SK-N-SH (cell line): ENCODE measurements at regions not wholly inside any gene's neighbourhood (a gene's known extent, or its start where the extent isn't known, plus 50 kb on each side); places are given as distances from the start of the nearest gene placed in this dataset.

ENCODE experiments used
- CTCF ChIA-PET: fragments of 300-600, 350-600 bp; formaldehyde crosslinking; extraction: SDS; loops from one replicate; lab custom pipeline; 2021; lab: Yijun Ruan, JAX
- POLR2A ChIA-PET: fragments of 350-600 bp; sonication (Branson Sonifier 250); formaldehyde crosslinking; extraction: SDS; loops from one replicate; lab custom pipeline; 2020; ENCODE audit warnings: antibody characterized with exemption, inconsistent platforms; lab: Yijun Ruan, JAX
- DNase-seq: peaks from one replicate; pipeline ENCODE4 v3.0.0; 2012
- H2AFZ ChIP-seq: fragments of 200-600 bp; sonication (generic); 2 replicates; pipeline ENCODE4 v1.8.1; 2016; ENCODE audit warnings: antibody characterized with exemption, mild to moderate bottlenecking, low read depth
- H3F3A ChIP-seq: fragments of 200-600 bp; sonication (generic); replicated peaks from 2 replicates; pipeline ENCODE3; 2016; ENCODE audit warnings: antibody characterized with exemption, mild to moderate bottlenecking; ENCODE audit not compliant: insufficient read depth
- H3K27ac ChIP-seq, 2 experiments: fragments of 200-500 bp in 1 of 2; fragments of 200-600 bp in 1 of 2; sonication (Bioruptor generic) in 1 of 2; sonication (generic), shearing (Covaris generic) in 1 of 2; 2 replicates each; pipeline versions ENCODE4 v1.5.1 to v1.6.1; 2014 to 2016; ENCODE audit warnings: low read depth in 2 of 2, inconsistent platforms in 1 of 2, low read length in 1 of 2, mild to moderate bottlenecking in 1 of 2, mixed read lengths in 1 of 2
- H3K27me3 ChIP-seq: fragments of 200-600 bp; sonication (generic), shearing (Covaris generic); 2 replicates; pipeline ENCODE4 v1.6.1; 2016; ENCODE audit warnings: mixed run types; ENCODE audit not compliant: insufficient read depth
- H3K36me3 ChIP-seq, 2 experiments: fragments of 200-500 bp in 1 of 2; fragments of 200-600 bp in 1 of 2; sonication (Bioruptor generic) in 1 of 2; sonication (generic) in 1 of 2; replicated peaks in 1 of 2; 2 replicates each; pipeline versions ENCODE3 to v1.5.1; 2014 to 2016; ENCODE audit warnings: low read length in 1 of 2, mild to moderate bottlenecking in 1 of 2; ENCODE audit not compliant: insufficient read depth in 2 of 2, control insufficient read depth in 1 of 2
- H3K4me1 ChIP-seq, 2 experiments: fragments of 200-500 bp in 1 of 2; fragments of 200-600 bp in 1 of 2; sonication (Bioruptor generic) in 1 of 2; sonication (generic), shearing (Covaris generic) in 1 of 2; 2 replicates each; pipeline versions ENCODE4 v1.5.1 to v1.6.1; 2014 to 2016; ENCODE audit warnings: low read depth in 1 of 2, low read length in 1 of 2, mixed run types in 1 of 2; ENCODE audit not compliant: insufficient read depth in 2 of 2, control insufficient read depth in 1 of 2
- H3K4me2 ChIP-seq: fragments of 200-600 bp; sonication (generic), shearing (Covaris generic); 2 replicates; pipeline ENCODE4 v1.6.1; 2017; ENCODE audit warnings: mixed run types
- H3K4me3 ChIP-seq, 2 experiments: fragments of 200-500 bp in 1 of 2; fragments of 200-600 bp in 1 of 2; sonication (Bioruptor generic) in 1 of 2; sonication (generic), shearing (Covaris generic) in 1 of 2; 2 replicates each; pipeline versions ENCODE4 v1.5.1 to v1.8.1; 2014 to 2016; ENCODE audit warnings: low read depth in 2 of 2, inconsistent platforms in 1 of 2, low read length in 1 of 2, mild to moderate bottlenecking in 1 of 2, mixed read lengths in 1 of 2, moderate library complexity in 1 of 2
- H3K79me2 ChIP-seq: fragments of 200-600 bp; sonication (generic); 2 replicates; pipeline ENCODE4 v1.8.1; 2017; ENCODE audit warnings: mild to moderate bottlenecking; ENCODE audit not compliant: insufficient read depth
- H3K9ac ChIP-seq: fragments of 200-600 bp; sonication (generic); 2 replicates; pipeline ENCODE4 v1.6.1; 2017; ENCODE audit warnings: mixed run types
- H3K9me2 ChIP-seq: fragments of 200-600 bp; sonication (generic); 2 replicates; pipeline ENCODE4 v1.6.1; 2017; ENCODE audit warnings: mixed run types
- H3K9me3 ChIP-seq: fragments of 200-600 bp; sonication (generic); 2 replicates; pipeline ENCODE4 v1.6.1; 2017; ENCODE audit warnings: mixed run types, mild to moderate bottlenecking, moderate library complexity
- H4K20me1 ChIP-seq: fragments of 200-600 bp; sonication (generic); 2 replicates; pipeline ENCODE4 v1.6.1; 2017; ENCODE audit warnings: mild to moderate bottlenecking, mixed run types; ENCODE audit not compliant: insufficient read depth
- CHD2 ChIP-seq: fragments of 150-350 bp; IDR thresholded peaks from 2 replicates; pipeline ENCODE4 v1.6.1; 2018; ENCODE audit warnings: low read length; ENCODE audit not compliant: partially characterized antibody
- EZH2phosphoT487 ChIP-seq: fragments of 200-600 bp; sonication (generic); IDR thresholded peaks from 2 replicates; pipeline ENCODE4 v1.6.1; 2017; ENCODE audit warnings: low read depth, mixed run types, mild to moderate bottlenecking, antibody characterized with exemption, moderate library complexity, borderline replicate concordance
- FOSL2 ChIP-seq: IDR thresholded peaks from 2 replicates; pipeline ENCODE4 v1.4.0; 2012; ENCODE audit warnings: low read depth, mild to moderate bottlenecking, moderate library complexity, borderline replicate concordance
- FOXJ3 ChIP-seq: sonication (generic); formaldehyde crosslinking; IDR thresholded peaks from 2 replicates; pipeline ENCODE4 v1.5.1; 2020; ENCODE audit warnings: mild to moderate bottlenecking, missing genetic modification reagents
- FOXM1 ChIP-seq: IDR thresholded peaks from 2 replicates; pipeline ENCODE4 v1.4.0; 2012; ENCODE audit warnings: low read depth, mild to moderate bottlenecking
- IRF3 ChIP-seq: fragments of 150-350 bp; IDR thresholded peaks from 2 replicates; pipeline ENCODE4 v1.6.1; 2016; ENCODE audit warnings: mild to moderate bottlenecking, low read depth, low read length
- JUND ChIP-seq: IDR thresholded peaks from 2 replicates; pipeline ENCODE4 v1.4.0; 2012
- MXI1 ChIP-seq: IDR thresholded peaks from 2 replicates; pipeline ENCODE4 v1.6.1; 2012; ENCODE audit warnings: mild to moderate bottlenecking, low read depth, low read length, improper control_type of control experiment
- NFIC ChIP-seq: IDR thresholded peaks from 2 replicates; pipeline ENCODE4 v1.4.0; 2012; ENCODE audit warnings: borderline replicate concordance
- NRF1 ChIP-seq: IDR thresholded peaks from 2 replicates; pipeline ENCODE4 v1.6.1; 2012; ENCODE audit warnings: low read depth, mild to moderate bottlenecking, low read length
- RCOR1 ChIP-seq: fragments of 150-350 bp; IDR thresholded peaks from 2 replicates; pipeline ENCODE4 v1.6.1; 2017; ENCODE audit warnings: antibody characterized with exemption, low read length
- REST ChIP-seq: IDR thresholded peaks from 2 replicates; pipeline ENCODE4 v1.6.1; 2012; ENCODE audit warnings: mild to moderate bottlenecking, low read depth, low read length, moderate library complexity
- SMC3 ChIP-seq: IDR thresholded peaks from 2 replicates; pipeline ENCODE4 v1.6.1; 2012; ENCODE audit warnings: low read depth, low read length, improper control_type of control experiment
- TCF12 ChIP-seq: IDR thresholded peaks from 2 replicates; pipeline ENCODE4 v1.4.0; 2012
- TEAD4 ChIP-seq: IDR thresholded peaks from 2 replicates; pipeline ENCODE4 v1.4.0; 2012; ENCODE audit warnings: mild to moderate bottlenecking, borderline replicate concordance; ENCODE audit not compliant: insufficient read depth
- USF2 ChIP-seq: fragments of 150-350 bp; IDR thresholded peaks from 2 replicates; pipeline ENCODE4 v1.6.1; 2017; ENCODE audit warnings: antibody characterized with exemption, low read length, low read depth, borderline replicate concordance
- WGBS: methylation state at CpG from one replicate; pipeline ENCODE4 v1.1.6; 2017; ENCODE audit warnings: low lambda C conversion rate; 5-methylcytosine and 5-hydroxymethylcytosine counted together

GRCh38 chr10:29370097-29371092 is 81.5 kb downstream of the LYZL1 start:
- H3K36me3 ChIP-seq: no peaks in the 10 kb centered on the region
- peaks cover 0 to 7% of the 10 kb centered on the region in 2 experiments; a peak in 2 of 4 replicates for H3K4me1 ChIP-seq
- H4K20me1 ChIP-seq: no peaks in the 10 kb centered on the region
- no peaks in the 10 kb centered on the region for H3F3A ChIP-seq
- POLR2A ChIA-PET: no interaction called here
- H3K9ac ChIP-seq: no peak overlapping the region
- TF ChIP-seq IRF3 (no peak), NFIC (no peak), TEAD4 (no peak), FOXJ3 (no peak), JUND (no peak), EZH2phosphoT487 (no peak), REST (no peak), SMC3 (no peak), FOXM1 (no peak), RCOR1 (no peak), TCF12 (no peak), NRF1 (no peak), USF2 (no peak), FOSL2 (no peak), CHD2 (no peak), MXI1 (no peak)
- H3K4me3 ChIP-seq: no peak overlapping the region
- DNase-seq: peak; percentile 73
- CTCF ChIA-PET: interaction anchor here (1.0 to 3.8 kb wide), 9 partner anchors 9 to 707 kb away, joined by 3 to 17 read pairs (median 4); no protein-coding TSS in a partner anchor
- H3K4me2 ChIP-seq: no peak overlapping the region
- WGBS: 61% methylated on average over 17 of the region's 17 CpGs
- no peak overlapping the region for H3K27ac ChIP-seq
- H3K9me2 ChIP-seq: no peaks in the 10 kb centered on the region
- no peaks in the 10 kb centered on the region for H3K79me2 ChIP-seq
- H3K9me3 ChIP-seq: no peaks in the 10 kb centered on the region
- no peak overlapping the region for H2AFZ ChIP-seq
- peaks cover 34% of the 10 kb centered on the region for H3K27me3 ChIP-seq
